ENCODE measurements at regions not wholly inside any gene's neighbourhood (a gene's known extent, or its start where the extent isn't known, plus 50 kb on each side); places are given as distances from the start of the nearest gene placed in this dataset.

- TF ChIP-seq, protein P1, sequence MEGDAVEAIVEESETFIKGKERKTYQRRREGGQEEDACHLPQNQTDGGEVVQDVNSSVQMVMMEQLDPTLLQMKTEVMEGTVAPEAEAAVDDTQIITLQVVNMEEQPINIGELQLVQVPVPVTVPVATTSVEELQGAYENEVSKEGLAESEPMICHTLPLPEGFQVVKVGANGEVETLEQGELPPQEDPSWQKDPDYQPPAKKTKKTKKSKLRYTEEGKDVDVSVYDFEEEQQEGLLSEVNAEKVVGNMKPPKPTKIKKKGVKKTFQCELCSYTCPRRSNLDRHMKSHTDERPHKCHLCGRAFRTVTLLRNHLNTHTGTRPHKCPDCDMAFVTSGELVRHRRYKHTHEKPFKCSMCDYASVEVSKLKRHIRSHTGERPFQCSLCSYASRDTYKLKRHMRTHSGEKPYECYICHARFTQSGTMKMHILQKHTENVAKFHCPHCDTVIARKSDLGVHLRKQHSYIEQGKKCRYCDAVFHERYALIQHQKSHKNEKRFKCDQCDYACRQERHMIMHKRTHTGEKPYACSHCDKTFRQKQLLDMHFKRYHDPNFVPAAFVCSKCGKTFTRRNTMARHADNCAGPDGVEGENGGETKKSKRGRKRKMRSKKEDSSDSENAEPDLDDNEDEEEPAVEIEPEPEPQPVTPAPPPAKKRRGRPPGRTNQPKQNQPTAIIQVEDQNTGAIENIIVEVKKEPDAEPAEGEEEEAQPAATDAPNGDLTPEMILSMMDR (IDR thresholded peaks at IDR 0.05): no peak
- no peak for TF ChIP-seq POLR2A (IDR thresholded peaks at IDR 0.05)
Measured at GRCh38 chr11:19448651-19449050, 207.9 kb upstream of the E2F8 start.

Data from esophagus squamous epithelium (tissue), 4 donors.